Smooth muscle cell of the brain vasculature (primary cell): ENCODE measurements at regions not wholly inside any gene's neighbourhood (a gene's known extent, or its start where the extent isn't known, plus 50 kb on each side); places are given as distances from the start of the nearest gene placed in this dataset.
A peak's percentile ranks its signal among the peaks of the same experiment; 100 is the strongest.
"Not testable (repeated sequence)": the region's sequence is repeated elsewhere in the genome, so short reads cannot be mapped to it uniquely, and the experiment has no call there.

Source experiments
- DNase-seq: peaks from one replicate; pipeline ENCODE4 v3.0.0-alpha.2; 2012; ENCODE audit warnings: low read depth, low spot score

DNA sequence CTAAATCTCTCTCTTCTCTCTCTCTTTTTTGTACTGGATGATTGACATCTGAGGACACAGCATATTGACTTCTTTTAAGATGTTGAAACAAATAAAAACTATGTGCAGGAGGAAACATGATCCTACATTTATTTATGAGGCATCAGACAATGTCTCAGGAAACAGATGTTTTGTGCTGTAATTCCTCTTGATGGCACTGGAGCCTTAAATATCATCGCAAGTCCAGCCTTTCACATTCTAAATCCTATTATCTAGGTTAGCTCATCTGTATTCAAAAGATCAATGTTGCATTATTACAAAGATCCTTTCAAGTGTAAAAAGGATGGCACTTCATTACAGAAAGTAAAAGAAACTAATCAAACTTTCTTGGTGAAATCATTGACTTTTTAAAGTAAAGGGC lies 63.9 kb downstream of the MAT2B start:
- no peak for DNase-seq

GRCh38 chr5:163571744-163572143 lies 66.3 kb downstream of the MAT2B start:
- peak; percentile 3 for DNase-seq

- DNase-seq, result no peak
Observed at GRCh38 chr5:163574472-163575440, 69.3 kb downstream of the MAT2B start.

DNA sequence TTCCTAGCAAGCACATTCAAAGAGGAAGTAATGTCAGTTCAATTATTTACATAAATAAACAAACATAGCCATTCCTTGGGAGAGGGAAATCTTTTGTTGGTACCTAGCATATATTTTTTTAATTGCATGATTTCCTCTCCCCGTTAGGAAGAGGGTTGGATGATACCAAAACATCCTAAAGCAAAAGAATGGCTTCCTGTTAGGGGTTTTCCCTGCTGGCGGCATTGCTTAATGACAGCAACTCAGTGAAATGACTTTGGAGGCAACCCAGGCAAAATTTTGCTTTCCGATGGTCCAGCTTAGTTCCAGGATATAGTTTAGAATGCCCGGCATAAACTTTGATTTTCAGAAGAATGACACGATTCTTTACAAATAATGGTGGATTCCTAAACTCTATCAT lies 73.2 kb downstream of the MAT2B start:
- no peak for DNase-seq

- no peak for DNase-seq
Observed at GRCh38 chr5:163579729-163580128, 74.3 kb downstream of the MAT2B start.

GRCh38 chr5:163580516-163580915 lies 75.1 kb downstream of the MAT2B start:
- no peak for DNase-seq

GRCh38 chr5:163583491-163584153 lies 78.2 kb downstream of the MAT2B start:
- DNase-seq, result not testable (repeated sequence)

DNA sequence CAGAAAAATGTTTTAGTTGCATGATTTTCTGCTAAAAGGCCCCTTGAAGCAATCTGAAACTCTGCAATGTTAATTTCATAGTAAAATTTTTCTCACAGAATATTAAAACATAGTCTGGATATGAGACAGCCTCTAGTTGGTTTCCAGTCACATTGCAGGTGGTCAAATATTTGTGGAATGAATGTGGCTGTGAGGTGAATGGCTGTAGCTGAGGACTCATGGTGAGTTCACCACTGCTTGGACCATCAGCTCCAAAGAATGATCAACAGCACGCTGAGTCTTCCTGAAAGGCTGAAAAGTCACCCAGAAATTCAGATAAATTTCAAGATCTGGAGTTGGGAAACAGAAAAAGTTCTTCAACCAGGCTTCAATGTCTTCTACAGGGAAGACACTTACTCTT lies 79.8 kb downstream of the MAT2B start:
- no peak for DNase-seq

- no peak for DNase-seq
Observed at GRCh38 chr5:163586531-163586956, 81.1 kb downstream of the MAT2B start.

DNA sequence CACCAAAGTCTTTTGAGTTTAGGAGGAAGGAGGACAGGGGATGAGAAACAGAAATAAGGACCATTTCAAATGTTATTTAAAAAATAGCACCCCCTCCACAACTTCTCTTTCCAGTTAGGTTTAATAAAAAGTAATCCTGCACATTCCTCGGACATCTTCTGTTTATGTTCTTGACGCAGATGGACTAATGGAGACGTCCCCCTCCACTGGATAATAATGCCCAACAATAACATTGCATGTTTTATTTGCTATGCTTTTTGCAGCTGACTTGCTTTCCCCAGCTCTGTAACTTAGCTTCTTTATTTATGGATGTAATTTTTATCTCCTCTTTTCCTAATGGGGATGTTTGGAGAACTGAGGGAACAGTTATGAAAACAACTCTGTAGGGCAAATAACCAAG lies 89.5 kb downstream of the MAT2B start:
- DNase-seq, result no peak

DNA sequence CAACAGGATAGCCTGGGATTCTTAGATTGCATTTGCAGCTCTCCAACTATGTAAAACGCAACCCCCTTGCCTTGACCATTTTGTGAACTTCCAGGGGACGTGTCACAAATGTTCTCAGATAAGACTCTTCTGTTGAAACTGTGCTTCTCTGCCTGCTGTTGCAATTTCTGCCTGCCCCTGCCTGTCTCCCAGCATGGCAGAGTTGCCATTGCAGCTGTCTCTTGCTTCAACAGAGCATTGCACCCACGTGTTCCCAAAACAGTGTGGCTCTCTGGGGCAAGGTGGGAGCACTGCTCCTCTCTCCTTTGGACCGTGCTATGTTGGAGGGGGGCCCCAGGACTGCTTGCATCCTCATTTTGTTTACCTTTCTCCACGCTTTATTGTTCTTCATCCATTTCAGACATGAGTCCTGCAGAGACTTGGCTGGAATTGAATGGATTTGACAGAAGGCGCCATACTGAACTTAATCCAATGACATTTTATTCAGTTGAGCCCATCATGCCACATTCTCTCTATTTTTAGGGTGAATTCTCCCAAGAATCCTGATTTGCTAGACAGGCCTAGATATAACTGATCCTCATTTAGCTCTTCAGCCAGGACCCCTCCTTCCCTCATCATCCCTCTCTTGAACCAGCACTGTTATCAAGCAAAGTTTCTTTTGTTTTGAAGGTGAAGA lies 90.7 kb downstream of the MAT2B start:
- DNase-seq, result no peak

DNA sequence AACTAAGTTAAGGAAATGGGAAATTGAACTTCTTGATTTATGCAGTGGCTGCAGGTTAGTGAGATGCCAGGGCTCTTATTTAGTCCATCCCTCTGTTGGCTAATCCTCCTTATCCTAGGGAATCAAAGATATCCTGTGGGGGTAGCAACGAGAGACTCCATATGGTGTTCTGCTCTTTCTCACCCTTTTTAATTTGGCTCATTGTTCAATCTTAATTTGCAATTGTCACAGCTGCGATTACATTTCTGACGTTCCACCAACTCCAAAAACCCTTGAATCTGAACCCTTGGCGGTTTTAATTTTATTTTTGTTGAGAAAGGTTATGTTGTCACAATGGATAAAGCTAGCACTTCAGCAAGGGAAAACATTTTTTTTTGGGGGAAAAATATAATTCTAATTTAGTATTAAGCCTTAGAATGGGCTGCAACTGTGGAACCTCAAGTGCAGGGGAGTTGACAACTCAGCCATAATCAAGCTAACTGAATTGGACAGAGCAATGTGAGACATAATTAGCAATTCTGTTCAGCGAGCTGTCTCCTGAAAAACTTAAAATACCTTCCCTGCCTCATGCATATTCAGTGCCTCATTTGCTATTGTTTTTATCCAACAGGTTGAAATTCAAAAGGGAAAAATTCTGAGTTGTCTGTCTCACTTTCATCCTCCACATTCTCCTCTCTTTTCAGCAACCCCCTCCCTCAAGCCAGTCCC lies 91.3 kb downstream of the MAT2B start:
- no peak for DNase-seq

DNA sequence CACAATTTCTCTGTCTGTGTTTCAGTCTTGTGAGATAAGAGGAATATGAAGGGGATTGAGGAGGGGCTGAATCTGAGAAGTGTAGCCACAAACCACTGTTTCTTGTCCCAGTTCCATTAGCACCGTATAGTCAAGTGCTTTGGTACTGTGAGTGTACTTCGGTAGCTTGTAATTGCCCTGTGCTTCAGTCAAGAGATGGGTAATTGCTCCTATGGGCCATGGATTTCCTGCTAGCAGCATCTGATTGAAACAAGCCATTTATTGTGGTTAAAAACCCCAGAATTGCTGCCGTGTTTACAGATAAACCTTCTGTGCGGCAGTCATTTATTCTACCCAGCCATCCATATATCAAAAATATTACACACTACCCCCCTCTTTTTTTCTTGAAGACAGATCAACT lies 98.6 kb downstream of the MAT2B start:
- no peak for DNase-seq

DNA sequence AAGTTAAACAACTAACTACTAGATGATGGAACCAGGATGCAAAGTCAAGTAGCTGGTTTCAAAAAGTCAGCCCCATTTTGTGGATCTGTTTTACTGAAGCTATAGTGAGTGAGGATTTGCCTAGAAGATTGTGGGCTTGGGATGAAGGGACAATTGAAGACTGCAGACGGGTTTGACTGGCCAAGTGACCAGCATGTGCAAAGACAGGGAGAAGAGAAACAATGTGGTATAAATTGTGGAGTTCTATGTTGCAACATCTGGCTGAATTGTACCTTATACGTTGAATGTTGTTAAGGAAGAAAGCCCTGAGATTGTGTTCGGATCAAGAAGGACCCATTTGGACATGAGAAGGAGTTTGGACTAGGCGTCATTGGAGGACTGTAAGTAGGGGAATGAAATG lies 101.8 kb downstream of the MAT2B start:
- no peak for DNase-seq

- DNase-seq, result no peak
Observed at GRCh38 chr5:163608621-163609020, 103.2 kb downstream of the MAT2B start.

GRCh38 chr5:163609910-163610309 lies 104.5 kb downstream of the MAT2B start:
- DNase-seq, result no peak

DNA sequence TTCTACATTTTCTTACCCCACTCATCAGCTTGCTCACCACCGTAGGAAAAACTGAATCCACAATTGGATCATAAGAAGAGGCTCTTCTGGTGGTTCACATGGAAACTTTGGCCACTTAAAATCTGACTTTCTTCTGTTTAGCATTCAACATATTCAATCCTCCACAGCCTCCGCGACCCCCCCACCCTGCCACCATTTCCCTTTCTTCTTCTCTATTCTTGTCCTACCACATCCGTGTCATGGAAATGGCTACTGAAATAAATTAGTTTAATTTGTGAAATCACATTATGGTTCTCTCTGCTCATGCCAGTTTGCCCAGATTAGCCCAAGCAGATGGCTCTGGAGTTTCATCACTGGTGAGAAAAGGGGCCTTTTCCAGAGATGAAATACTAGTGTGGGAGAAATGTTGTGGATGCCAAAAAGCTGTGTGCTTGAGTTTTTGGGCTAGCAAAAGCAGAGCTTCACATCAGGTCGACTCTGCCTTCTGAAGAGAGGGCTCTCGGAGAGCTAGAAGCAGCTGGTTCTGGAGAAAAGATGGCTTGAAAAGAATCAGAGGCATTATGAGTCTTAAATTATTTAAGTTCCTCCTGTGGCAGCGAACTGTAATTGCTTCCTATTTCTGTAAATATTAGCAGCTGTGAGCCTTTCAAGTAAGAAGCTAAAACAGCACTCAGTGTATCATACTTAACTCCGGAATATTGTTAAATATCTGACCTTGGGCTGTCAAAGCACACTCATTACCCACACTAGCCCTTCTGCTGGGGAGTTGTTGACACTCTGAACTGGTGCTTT lies 107.1 kb downstream of the MAT2B start:
- DNase-seq, result no peak

DNA sequence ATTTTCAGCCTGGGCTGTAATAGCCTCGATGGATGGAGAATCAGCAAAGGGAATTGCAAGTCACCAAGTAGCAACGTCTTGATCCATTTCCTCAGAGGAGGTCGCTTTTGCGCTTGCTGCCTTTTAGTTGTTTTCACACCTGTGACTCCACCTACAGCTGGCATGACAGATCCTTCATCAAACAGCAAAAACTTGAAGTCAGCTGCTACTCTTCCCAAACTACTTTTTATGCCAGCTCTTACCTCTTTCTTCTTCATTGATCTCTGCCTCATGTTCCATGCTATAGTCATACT lies 107.7 kb downstream of the MAT2B start:
- no peak for DNase-seq

DNA sequence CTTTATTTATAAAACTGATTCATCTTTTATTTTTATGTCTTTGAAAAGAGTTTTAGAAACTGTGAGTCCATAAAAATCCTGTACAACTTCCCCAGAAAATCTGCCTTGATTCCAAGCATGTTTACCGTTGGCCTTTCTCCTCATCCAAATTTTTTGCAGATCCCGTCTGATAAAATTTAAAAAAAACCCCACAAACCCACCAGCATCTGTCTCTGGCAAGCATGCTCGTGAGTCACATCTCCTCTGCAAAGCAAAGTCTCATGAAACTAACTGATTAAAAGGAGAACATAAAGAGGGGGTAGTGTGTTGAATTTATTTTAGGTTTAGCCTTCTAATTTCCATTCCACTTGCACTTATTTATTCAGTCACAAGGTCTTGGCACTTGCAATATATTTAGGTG lies 109.4 kb downstream of the MAT2B start:
- no peak for DNase-seq

DNA sequence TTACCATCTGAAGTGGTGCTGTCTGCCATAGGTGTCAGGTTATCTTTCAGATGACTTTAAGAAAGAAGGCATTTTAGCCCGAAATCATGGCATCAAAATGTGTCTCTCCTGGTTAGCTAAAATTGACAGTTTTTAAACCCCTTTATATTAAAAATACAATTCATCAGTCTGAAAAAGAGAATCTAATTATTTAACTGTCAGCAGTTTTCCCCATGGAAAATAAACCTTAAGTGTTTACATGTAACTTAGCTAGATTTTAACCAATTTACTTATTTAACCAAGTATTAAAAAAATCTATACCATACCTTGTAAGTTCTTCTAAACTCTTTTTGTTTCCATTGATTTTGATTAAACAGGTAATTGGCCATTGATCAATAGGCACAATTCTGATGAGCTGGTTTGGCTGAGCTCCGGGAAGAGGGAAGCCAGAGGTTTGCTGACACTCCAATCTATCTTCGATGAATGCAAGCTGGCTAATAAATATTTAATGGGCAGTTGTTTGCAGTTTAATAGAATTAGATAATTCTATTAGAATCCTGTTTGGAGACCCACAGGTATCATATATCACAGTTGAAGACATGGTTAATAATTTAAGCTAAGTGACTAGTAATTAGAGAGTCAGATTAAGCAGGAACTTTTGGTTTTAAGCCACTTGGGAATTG lies 114.0 kb downstream of the MAT2B start:
- no peak for DNase-seq

DNA sequence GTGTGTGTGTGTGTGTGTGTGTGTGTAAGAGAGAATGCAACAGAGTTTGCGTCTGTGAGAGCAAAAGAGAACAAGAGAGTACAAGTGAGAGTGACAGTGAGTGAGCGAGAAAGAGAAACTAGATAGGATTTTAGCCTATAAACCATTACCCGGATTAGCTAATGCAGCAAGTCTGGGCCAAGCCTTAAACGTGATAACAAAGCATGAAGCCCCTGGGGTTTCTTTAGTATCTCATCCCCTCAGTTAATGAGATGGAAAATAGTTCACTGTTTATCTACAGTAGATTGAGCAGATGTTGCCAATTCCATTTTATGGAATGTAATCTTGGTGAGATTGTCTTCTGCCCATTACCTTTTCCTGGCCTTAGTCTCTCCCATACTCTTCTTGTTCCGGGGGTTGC lies 114.5 kb downstream of the MAT2B start:
- DNase-seq, result no peak
